ENCODE measurements at regions not wholly inside any gene's neighbourhood (a gene's known extent, or its start where the extent isn't known, plus 50 kb on each side); places are given as distances from the start of the nearest gene placed in this dataset.

DNA sequence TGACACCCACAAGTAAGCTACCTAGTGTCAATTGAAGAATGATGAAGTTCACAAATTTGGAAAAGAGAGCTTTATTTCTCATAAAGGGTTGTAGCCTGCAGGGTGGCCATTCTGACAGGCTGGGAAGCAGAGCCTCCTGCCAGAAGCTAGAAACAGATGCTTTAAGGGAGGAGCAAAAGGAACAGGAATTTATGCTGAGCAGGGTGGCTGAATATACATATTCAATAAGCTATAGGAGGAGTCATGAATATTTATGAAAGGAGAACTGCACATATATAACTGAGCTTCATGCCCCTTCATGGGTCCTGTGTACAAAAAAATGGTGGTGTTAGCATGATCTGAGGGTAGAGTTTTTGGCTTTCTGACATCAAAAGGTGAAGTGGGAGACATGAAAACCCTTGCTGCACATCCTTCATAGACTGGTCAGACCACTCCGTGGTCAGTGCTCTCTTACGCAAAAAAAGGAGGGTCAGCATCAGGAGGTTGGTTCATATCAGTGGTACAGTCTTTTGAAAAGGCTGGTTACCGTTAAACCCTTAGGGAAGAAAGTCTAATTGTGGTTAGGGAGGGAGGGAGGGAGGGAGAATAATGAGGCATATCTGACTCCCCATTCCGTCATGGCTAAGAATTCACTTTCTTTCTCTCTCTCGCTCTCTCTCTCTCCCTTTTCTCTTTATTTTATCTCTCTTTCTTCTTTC is 121.4 kb downstream of the LUZP4 start:
- intact Hi-C loops (cut with DNase I; ENCODE audit: low total_unique reads): no loop called here
- TF ChIP-seq, protein P1, sequence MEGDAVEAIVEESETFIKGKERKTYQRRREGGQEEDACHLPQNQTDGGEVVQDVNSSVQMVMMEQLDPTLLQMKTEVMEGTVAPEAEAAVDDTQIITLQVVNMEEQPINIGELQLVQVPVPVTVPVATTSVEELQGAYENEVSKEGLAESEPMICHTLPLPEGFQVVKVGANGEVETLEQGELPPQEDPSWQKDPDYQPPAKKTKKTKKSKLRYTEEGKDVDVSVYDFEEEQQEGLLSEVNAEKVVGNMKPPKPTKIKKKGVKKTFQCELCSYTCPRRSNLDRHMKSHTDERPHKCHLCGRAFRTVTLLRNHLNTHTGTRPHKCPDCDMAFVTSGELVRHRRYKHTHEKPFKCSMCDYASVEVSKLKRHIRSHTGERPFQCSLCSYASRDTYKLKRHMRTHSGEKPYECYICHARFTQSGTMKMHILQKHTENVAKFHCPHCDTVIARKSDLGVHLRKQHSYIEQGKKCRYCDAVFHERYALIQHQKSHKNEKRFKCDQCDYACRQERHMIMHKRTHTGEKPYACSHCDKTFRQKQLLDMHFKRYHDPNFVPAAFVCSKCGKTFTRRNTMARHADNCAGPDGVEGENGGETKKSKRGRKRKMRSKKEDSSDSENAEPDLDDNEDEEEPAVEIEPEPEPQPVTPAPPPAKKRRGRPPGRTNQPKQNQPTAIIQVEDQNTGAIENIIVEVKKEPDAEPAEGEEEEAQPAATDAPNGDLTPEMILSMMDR (IDR thresholded peaks at IDR 0.05): no peak
- TF ChIP-seq POLR2A (IDR thresholded peaks at IDR 0.05): no peak
- H3K27me3 ChIP-seq: no peaks in the 10 kb centered on the region
- no peaks in the 10 kb centered on the region for H3K9me3 ChIP-seq
- H3K27ac ChIP-seq: no peak overlapping the region
- H3K4me1 ChIP-seq: no peaks in the 10 kb centered on the region
- no peak overlapping the region for H3K4me3 ChIP-seq
- DNase-seq: no peak
- 94 to 100% methylated on average over 5 of the region's 5 CpGs for WGBS, 2 donors
- H3K36me3 ChIP-seq (ENCODE audit: low read depth, missing control alignments): no peaks in the 10 kb centered on the region

DNA sequence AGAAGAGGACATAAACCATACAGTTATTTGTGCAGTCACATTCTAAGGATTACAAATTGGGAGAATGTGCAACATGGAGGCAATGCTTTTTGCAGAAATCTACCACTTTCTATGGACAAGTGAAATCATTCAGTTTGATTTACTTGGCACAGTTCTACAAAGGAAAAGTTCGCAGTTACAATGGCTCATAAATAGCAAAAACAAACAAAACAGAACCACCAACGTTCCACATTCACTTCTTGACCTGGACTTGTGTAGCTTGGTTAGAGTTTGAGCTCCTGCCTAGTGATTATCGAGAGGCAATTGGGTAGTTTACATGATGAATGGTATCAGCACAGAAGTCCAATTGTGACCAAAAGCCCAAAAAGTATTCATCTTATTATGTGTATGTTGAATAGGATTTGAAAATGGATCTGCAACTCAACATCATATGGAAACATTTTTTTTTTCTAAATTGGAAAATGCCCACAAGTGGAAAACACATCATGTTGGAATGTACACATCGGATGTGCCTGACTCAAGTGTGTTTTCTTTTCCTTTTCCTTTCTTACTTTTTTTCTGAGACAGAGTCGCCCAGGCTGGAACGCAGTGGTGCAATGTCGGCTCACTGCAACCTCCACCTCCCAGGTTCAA is 123.8 kb downstream of the LUZP4 start:
- Histone ChIP-seq H3K27me3 (no peaks in the 10 kb centered on the region), H3K4me3 (no peak overlapping the region), H3K4me1 (no peaks in the 10 kb centered on the region), H3K9me3 (no peaks in the 10 kb centered on the region), H3K36me3 (ENCODE audit: low read depth, missing control alignments) (no peaks in the 10 kb centered on the region), H3K27ac (no peak overlapping the region)
- DNase-seq: no peak
- WGBS, 2 donors: 81 to 89% methylated on average over 7 of the region's 7 CpGs
- TF ChIP-seq, protein P1 (IDR thresholded peaks at IDR 0.05): no peak
- TF ChIP-seq POLR2A (IDR thresholded peaks at IDR 0.05): no peak
- intact Hi-C loops (cut with DNase I; ENCODE audit: low total_unique reads): no loop called here

DNA sequence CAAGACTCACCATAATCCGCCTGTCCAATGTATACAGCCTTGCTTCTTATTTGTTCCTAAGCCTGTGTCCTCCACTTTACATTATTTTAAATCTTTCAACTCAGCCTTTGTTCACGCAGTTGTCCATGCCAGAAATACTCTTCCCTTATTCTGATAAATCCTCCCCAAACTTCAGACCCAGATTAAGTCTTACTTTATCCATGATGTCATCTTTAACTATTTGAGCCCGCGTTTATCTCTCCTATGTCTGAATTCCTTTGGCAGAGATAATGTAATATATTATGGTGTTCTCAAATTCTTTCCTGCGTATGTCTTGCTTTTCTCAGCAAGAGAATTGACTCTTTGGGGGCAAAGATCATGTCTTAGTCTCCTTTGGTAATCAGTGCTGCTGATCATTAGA is 129.6 kb downstream of the LUZP4 start:
- intact Hi-C loops (cut with DNase I; ENCODE audit: low total_unique reads): no loop called here
- DNase-seq: no peak
- Histone ChIP-seq H3K4me3 (no peak overlapping the region), H3K4me1 (no peaks in the 10 kb centered on the region), H3K9me3 (no peaks in the 10 kb centered on the region), H3K27me3 (no peaks in the 10 kb centered on the region), H3K36me3 (ENCODE audit: low read depth, missing control alignments) (no peaks in the 10 kb centered on the region), H3K27ac (no peak overlapping the region)
- no peak for TF ChIP-seq POLR2A (IDR thresholded peaks at IDR 0.05)
- TF ChIP-seq, protein P1 (IDR thresholded peaks at IDR 0.05): no peak
- 64 to 89% methylated on average over 5 of the region's 5 CpGs for WGBS, 2 donors

DNA sequence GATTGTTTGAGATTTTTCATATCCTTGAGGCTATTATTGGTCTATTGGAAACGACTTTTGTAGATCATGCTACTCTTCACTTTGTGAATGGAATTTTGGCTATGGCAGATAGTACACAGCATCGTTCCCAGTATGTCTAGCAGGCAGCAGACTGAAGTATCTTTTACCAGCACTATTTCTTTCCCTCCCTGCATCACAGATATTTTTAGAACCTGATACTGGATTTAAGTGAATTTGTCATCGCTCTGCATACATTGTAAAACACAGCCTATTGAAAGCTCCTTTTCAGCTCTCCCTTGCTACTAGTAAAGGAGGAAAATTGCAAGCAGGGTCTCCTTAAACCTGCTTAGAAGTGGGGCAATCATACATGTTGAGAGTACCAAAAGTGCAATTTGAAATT is 133.6 kb downstream of the LUZP4 start:
- no peaks in the 10 kb centered on the region for H3K27me3 ChIP-seq
- intact Hi-C loops (cut with DNase I; ENCODE audit: low total_unique reads): no loop called here
- H3K9me3 ChIP-seq: no peaks in the 10 kb centered on the region
- TF ChIP-seq, protein P1 (IDR thresholded peaks at IDR 0.05): no peak
- TF ChIP-seq POLR2A (IDR thresholded peaks at IDR 0.05): no peak
- 57 to 66% methylated on average over 3 of the region's 3 CpGs for WGBS, 2 donors
- H3K27ac ChIP-seq: no peak overlapping the region
- H3K4me1 ChIP-seq: no peaks in the 10 kb centered on the region
- DNase-seq: no peak
- no peak overlapping the region for H3K4me3 ChIP-seq
- H3K36me3 ChIP-seq (ENCODE audit: low read depth, missing control alignments): no peaks in the 10 kb centered on the region

DNA sequence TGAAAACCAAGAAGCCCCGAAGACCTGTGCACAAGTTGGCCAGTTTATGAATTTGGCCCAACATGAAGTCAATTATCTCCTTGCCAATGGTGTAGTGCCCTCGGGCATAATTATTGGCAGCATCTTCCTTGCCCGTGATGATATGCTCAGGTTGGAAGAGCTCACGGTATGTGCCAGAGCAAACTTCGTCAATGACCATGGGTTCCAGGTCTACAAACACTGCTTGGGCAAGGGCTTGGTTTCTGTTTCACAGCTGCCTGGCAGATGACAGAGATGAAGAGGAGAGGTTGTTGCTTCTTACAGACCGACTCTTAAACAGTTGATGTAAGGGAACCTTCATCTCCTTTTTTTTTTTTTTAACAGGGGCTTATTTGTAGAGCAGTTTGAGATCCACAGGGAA is 135.6 kb upstream of the PLS3 start:
- DNase-seq: no peak
- Histone ChIP-seq H3K27me3 (no peaks in the 10 kb centered on the region), H3K27ac (no peak overlapping the region), H3K36me3 (ENCODE audit: low read depth, missing control alignments) (no peaks in the 10 kb centered on the region), H3K4me1 (no peaks in the 10 kb centered on the region), H3K9me3 (no peaks in the 10 kb centered on the region), H3K4me3 (no peak overlapping the region)
- intact Hi-C loops (cut with DNase I; ENCODE audit: low total_unique reads): no loop called here
- TF ChIP-seq, protein P1 (IDR thresholded peaks at IDR 0.05): no peak
- TF ChIP-seq POLR2A (IDR thresholded peaks at IDR 0.05): no peak
- WGBS, 2 donors: 89 to 95% methylated on average over 4 to 6 of the region's 6 CpGs
